ENCODE measurements at regions not wholly inside any gene's neighbourhood (a gene's known extent, or its start where the extent isn't known, plus 50 kb on each side); places are given as distances from the start of the nearest gene placed in this dataset.
A peak's percentile ranks its signal among the peaks of the same experiment; 100 is the strongest.
"Not testable (repeated sequence)": the region's sequence is repeated elsewhere in the genome, so short reads cannot be mapped to it uniquely, and the experiment has no call there.

DNA sequence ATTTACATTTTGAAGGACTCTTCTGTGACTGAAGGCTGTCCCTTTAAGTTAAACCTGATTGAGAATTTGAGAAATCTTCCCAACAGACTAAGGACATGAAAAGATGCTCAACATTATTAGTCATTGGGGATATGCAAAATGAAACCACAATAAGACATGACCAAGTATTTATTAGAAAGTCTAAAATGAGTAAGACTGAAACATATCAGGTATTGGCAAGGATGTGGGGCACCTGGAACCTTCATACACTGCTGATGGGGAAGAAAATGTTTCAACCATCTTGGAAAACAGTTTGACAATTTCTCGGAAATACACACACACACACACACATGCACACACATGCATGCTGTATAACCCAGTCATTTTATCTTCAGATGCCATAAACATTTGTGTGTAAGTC lies 132.1 kb upstream of the CDK6 start:
- DNase-seq: no peak

DNA sequence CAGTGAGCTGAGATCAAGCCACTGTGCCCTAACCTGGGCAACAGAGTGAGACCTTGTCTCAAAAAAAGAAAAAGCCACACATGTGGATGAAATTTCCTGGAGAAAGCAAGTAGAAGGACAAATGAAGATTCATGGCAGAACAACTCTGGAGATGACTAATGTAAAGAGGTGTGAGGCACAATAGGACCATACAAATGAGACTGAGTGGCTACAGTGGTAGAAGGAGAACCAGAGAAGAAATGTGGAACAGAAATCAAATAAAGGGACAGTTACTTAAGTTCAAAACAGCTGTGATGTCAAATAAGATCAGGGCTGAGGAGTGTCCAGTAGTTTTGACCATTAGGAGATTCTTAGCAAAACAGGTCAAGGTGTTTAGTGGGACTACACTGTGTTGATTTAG lies 130.9 kb upstream of the CDK6 start:
- DNase-seq: no peak

GRCh38 chr7:92964141-92964540 lies 127.8 kb upstream of the CDK6 start:
- DNase-seq: peak; percentile 49

DNA sequence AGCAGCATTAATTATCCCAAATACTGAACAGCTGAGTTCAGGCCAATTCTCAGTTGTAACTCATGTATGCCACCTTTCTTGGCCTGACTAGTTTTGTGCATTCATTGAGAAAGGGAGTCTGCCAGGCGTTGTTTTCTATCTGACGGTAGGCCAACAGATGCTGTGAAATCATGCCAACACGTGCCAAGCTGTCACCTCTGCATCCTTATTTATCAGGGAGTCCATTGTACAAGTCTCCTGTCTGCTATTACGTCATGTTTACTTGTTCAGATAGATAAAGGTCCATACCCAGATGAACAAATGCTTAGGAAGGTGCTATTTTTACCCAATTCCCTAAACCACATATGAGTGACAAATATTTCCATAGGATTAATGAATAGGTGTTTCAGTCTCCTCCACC lies 127.2 kb upstream of the CDK6 start:
- peak; percentile 24 for DNase-seq

DNA sequence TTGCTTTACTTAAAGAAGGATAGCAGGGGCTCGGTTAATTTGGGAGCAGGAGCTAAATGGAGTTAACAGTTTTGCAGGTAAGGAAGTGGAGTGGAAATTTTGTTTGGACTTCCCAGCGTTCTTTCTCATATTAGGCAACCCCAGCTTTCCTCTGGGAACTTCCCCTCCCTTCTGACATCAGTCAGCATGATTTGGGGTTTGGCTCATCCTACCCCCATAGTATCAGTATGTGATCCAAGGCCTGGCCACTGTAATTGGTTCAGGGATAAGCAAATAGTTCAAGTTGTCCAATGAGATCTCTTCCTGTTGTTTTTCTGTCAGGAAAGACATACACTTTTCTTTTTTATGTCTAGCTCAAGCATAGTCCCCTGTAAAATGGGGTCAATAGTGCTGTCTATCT lies 125.6 kb upstream of the CDK6 start:
- DNase-seq: no peak

DNA sequence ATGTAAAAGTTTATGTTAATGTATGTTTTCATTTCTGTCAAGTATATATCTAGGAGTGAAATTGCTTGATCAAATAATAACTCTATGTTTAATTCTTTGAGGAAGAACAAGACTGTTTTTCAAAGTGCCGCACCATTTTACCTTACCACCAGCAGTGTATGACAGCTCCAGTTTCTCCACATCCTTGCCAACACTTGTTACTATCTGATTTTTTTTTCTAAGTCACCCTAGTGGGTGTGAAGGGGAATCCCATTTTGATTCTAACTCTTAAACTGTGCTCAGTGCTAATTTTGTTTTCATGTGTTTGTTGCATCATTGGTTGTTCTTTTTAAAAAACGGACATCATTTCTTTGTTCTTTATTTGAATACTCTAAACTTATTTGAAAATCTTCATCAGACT lies 120.2 kb upstream of the CDK6 start:
- DNase-seq: no peak

GRCh38 chr7:92955081-92955480 lies 118.7 kb upstream of the CDK6 start:
- no peak for DNase-seq

- DNase-seq: no peak
Measured at GRCh38 chr7:92953657-92954056, 117.3 kb upstream of the CDK6 start.

GRCh38 chr7:92949748-92950147 lies 113.4 kb upstream of the CDK6 start:
- no peak for DNase-seq

- DNase-seq: no peak
Measured at GRCh38 chr7:92945840-92946239, 109.5 kb upstream of the CDK6 start.

DNA sequence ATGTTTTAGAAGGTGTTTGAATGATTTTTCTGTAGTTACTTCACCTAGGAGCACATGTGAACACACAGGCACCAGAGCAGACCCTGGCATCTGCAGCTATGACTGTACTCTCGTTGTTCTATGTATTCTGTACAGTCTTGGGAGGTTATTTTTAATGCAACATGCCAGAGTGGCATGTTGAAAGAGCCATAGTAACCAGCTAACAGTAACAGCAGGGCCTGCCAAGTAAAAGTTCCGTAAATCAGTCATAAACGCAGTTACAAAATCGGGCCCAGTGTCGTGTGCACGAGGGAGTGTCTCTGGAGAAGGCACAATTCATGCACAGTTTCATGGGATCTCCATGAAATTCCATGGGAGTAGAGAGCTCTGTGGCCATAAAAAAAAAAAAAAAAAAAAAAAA lies 108.3 kb upstream of the CDK6 start:
- peak; percentile 43 for DNase-seq

GRCh38 chr7:92942706-92943105 lies 106.3 kb upstream of the CDK6 start:
- not testable (repeated sequence) for DNase-seq

DNA sequence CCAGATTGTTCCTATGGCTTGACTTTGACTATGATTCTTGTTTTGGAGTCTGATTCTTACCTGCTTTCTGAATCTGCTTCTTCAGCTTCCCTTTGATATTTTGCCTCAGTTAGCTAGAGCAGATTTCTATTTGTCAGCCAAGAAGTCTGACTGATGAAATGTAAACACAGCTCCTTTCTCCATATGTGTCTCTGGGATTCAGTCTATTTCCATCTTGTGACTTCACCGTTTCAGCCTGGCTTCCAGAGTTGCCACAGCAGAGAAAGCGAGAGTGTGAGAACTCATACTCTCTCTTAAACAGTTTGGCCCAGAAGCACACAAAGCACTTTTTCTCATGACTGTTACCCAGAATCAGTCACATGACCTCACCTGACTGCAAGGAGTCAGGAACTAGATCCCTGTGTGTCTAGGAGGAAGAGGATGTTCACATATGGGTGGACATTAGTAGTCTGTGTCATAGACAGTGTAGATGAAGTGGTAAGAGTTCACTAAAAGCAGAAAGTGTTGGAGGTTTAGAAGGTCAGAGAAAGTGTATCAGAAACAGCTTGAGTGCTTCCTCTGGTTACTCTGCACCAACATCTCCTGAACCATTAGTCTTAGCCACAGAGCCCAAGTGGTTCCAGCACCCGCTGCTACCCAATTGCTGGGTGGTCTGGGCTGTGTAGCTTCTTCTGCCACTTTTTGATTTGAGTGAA lies 103.4 kb upstream of the CDK6 start:
- DNase-seq: no peak

DNA sequence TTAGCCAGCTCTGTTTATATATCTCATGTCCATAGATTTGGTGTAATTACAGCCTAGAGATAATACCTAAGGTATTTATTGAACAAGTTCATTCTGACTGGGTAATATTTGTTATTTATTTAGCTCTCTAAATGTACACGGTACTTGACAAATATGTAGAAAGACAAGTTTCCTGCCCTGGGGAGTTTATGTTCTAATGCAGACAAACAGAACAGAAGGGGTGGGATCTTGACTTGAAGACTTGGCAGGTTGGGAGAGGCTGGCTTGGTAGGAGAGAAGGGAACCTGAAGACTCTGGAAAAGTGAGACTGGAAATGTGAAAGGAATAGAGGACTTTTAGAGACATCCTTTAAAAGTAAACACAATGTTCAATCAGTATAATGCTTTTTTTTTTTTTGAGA lies 97.7 kb upstream of the CDK6 start:
- DNase-seq: no peak

- DNase-seq: no peak
Measured at GRCh38 chr7:92932450-92932849, 96.1 kb upstream of the CDK6 start.

- no peak for DNase-seq
Measured at GRCh38 chr7:92930404-92930803, 94.0 kb upstream of the CDK6 start.

- DNase-seq: no peak
Measured at GRCh38 chr7:92926697-92927044, 90.3 kb upstream of the CDK6 start.

DNA sequence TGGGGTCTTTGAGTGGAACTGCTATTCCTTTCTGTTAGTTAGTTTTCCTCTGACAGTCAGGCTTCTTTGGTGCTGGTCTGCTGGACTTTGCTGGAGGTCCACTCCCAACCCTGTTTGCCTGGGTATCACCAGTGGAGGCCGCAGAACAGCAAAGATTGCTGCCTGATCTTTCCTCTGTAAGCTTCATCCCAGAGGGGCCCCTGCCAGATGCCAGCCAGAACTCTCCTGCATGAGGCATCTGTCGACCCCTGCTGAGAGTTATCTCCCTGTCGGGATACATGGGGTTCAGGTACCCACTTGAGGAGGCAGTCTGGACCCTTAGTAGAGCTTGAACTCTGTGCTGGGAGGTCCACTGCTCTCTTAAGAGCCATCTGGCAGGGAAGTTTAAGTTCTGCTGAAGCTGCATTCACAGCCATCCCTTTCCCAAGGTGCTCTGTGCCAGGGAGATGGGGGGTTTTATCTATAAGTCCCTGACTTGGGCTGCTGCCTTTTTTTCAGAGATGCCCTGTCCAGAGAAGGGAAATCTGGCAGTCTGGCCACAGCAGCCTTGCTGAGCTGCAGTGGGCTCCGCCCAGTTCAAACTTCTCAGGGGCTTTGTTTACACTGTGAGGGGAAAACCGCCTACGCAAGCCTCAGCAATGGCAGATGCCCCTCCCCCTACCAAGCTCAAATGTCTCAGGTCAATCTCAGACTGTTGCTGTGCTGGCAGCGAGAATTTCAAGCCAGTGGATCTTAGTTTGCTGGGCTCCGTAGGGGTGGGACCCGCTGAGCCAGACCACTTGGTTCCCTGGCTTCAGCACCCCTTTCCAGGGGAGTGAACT lies 89.7 kb upstream of the CDK6 start:
- DNase-seq: peak; percentile 31

DNA sequence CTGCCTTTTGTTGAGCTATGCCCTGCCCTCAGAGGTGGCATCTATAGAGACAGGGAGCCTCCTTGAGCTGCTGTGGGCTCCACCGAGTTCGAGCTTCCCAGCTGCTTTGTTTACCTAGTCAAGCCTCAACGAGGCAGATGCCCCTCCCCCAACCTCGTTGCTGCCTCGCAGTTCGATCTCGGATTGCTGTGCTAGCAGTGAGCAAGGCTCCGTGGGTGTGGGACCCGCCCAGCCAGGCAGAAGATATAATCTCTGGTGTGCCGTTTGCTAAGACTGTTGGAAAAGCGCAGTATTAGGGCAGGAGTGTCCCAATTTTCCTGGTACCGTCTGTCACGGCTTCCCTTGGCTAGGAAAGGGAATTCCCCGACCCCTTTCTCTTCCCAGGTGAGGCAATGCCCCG lies 88.4 kb upstream of the CDK6 start:
- DNase-seq: no peak

GRCh38 chr7:92917230-92917629 lies 80.9 kb upstream of the CDK6 start:
- no peak for DNase-seq

DNA sequence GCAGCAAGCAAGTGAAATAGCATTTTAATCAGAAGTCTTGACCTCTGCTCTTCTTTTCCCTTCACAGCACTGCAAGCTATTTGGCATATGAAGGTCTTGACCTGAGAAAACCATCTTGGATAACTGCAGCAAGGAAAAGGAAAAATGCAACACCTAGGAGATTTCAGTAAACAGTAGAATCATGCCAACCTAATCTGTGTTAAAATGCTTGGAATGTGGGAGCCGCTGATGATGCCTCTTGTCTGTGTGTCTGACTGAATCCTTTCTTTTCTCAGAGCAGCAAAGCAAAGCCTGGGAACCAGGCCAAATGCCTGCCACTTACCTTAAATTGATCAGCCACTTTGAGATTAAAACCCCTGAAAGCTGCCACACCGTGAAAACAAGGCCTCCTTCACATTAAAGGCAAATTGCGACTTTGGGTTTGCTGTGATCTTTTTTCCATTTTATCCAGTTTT lies 80.4 kb upstream of the CDK6 start:
- peak; percentile 27 for DNase-seq

DNA sequence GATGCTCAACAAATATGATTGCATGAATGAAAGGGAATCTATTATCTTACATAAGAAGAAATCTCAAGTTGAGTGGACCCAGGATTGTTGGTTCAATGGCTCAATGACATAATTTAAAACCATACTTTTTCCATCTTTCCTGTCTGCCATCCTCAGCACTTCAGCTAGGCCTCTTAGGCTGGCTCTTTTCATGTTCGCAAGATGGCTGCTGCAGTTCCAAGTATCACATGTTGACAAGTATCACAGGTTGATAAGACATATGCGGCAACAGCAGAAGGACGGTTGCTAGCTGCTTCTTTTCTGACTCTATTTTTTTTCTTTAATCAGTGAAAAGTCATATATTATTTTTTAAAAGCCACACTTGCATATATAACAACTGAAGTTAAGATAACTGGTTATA lies 79.0 kb upstream of the CDK6 start:
- DNase-seq: no peak

DNA sequence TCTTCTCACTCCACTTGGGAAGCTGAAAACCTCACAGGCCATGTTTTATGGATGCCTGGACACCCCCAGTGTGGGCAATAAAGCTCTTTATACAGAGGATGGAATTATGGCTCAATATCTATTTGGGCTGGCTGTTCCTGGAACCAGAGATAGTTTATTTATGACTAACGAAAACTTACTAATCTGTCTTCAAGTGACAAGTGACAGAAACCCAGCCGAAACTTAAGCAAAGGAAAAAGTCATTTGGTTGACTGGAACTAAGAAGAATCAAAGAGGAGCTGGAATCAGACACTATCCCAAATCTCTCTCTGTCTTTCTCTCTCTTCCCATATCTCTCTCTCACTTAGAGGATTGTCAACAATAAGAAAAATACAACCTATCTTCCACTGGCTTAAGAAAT lies 78.3 kb upstream of the CDK6 start:
- no peak for DNase-seq

DNA sequence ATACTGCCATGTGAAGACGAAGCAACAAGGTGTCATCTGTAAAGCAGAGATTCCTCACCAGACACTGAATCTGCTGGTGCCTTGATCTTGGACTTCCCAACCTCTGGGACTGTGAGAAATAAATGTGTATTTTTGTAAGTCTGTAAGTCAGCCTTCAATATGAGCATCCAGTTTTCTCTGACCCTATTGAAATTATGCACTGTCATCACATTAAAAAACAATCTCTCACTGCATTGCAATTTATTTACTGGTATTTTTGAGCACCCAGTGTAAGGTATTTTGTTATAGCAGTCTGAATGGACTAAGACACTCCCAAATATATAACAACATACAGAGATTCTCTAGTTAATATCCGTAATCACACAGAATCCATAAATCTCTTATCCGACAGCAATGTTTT lies 77.5 kb upstream of the CDK6 start:
- no peak for DNase-seq

DNA sequence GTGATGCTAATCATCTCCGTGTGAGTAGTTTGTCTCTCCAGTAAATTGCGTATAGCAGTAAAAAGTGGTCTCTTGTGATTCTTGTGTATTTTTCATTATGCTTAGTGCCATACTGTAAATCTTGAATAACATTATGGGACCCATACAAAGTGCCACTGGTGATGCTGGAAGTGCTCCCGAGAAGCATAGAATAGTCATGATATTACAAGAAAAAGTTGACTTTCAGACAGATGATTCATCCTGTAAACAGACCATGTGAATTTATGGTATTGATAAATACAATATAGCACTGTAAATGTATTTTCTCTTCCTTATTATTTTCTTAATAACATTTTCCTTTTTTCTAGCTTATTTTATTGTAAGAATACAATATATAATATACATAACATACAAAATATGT lies 74.6 kb upstream of the CDK6 start:
- DNase-seq: no peak
